ENCODE measurements at regions not wholly inside any gene's neighbourhood (a gene's known extent, or its start where the extent isn't known, plus 50 kb on each side); places are given as distances from the start of the nearest gene placed in this dataset.
A peak's percentile ranks its signal among the peaks of the same experiment; 100 is the strongest.

DNA sequence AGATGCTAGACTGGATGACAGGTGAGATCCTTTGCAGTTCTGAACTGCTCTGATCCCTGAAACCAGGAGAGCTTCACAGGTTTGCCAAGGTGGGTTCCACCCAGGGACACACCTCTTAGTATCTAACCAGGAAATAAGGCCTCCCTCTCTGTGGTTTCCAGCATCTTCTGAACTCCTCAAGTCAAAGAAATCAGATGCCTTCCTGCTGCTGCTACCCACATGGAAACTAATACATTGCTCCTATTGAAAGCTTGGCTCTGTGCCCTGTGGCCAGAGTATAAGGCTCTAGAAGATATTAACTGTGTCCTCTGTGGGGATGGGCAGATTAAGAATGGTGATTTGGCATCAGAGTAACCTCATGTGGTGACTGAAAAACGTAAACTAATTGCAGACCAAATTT lies 75.0 kb upstream of the MRPS6 start:
- Histone ChIP-seq H4K20me1 (ENCODE audit: insufficient read depth, low read length, poor library complexity, severe bottlenecking) (no peaks in the 10 kb centered on the region), H3K4me2 (ENCODE audit: low read depth, low read length, poor library complexity, severe bottlenecking) (no peak overlapping the region), H2AFZ (ENCODE audit: low read length) (no peak overlapping the region), H3K27me3 (ENCODE audit: insufficient read depth, low read length, poor library complexity, severe bottlenecking) (no peaks in the 10 kb centered on the region), H3K79me2 (ENCODE audit: insufficient read depth, low read length) (no peaks in the 10 kb centered on the region), H3K36me3 (ENCODE audit: insufficient read depth, low read length) (no peaks in the 10 kb centered on the region), H3K9ac (ENCODE audit: low read depth, low read length, poor library complexity, severe bottlenecking) (no peak overlapping the region), H3K4me3 (ENCODE audit: low read length, poor library complexity, severe bottlenecking) (no peak overlapping the region), H3K9me3 (ENCODE audit: insufficient read depth, low read depth, low read length) (peaks cover 8% of the 10 kb centered on the region), H3K9me2 (replicated peaks; ENCODE audit: low read depth, low read length) (no peaks in the 10 kb centered on the region), H3F3A (ENCODE audit: low read depth) (no peaks in the 10 kb centered on the region), H3K4me1 (ENCODE audit: insufficient read depth, low read length, poor library complexity, severe bottlenecking) (peaks cover 16% of the 10 kb centered on the region)
- TF ChIP-seq CTCF (conservative IDR thresholded peaks at IDR 0.05; ENCODE audit: low read length): no peak
- no peak for TF ChIP-seq EZH2phosphoT487 (IDR thresholded peaks at IDR 0.05; ENCODE audit: borderline replicate concordance)

- peaks cover 17% of the 10 kb centered on the region for H3K4me1 ChIP-seq (ENCODE audit: insufficient read depth, low read length, poor library complexity, severe bottlenecking)
Measured at GRCh38 chr21:33997436-33997835, 75.9 kb upstream of the MRPS6 start.

GRCh38 chr21:33994373-33994772 lies 78.8 kb upstream of the ATP5PO start:
- no peaks in the 10 kb centered on the region for H3K79me2 ChIP-seq (ENCODE audit: insufficient read depth, low read length)
- no peaks in the 10 kb centered on the region for H3K36me3 ChIP-seq (ENCODE audit: insufficient read depth, low read length)
- H3K4me3 ChIP-seq (ENCODE audit: low read length, poor library complexity, severe bottlenecking): no peak overlapping the region
- H3F3A ChIP-seq (ENCODE audit: low read depth): no peaks in the 10 kb centered on the region
- H4K20me1 ChIP-seq (ENCODE audit: insufficient read depth, low read length, poor library complexity, severe bottlenecking): no peaks in the 10 kb centered on the region
- no peaks in the 10 kb centered on the region for H3K9me2 ChIP-seq (replicated peaks; ENCODE audit: low read depth, low read length)
- H3K27me3 ChIP-seq (ENCODE audit: insufficient read depth, low read length, poor library complexity, severe bottlenecking): no peaks in the 10 kb centered on the region
- H3K4me2 ChIP-seq (ENCODE audit: low read depth, low read length, poor library complexity, severe bottlenecking): peak overlapping the region; percentile 20
- TF ChIP-seq EZH2phosphoT487 (IDR thresholded peaks at IDR 0.05; ENCODE audit: borderline replicate concordance): no peak
- TF ChIP-seq CTCF (conservative IDR thresholded peaks at IDR 0.05; ENCODE audit: low read length): no peak
- peak overlapping the region; percentile 81; the same call in 1 of the 2 replicates for H2AFZ ChIP-seq (ENCODE audit: low read length)
- peaks cover 8% of the 10 kb centered on the region for H3K9me3 ChIP-seq (ENCODE audit: insufficient read depth, low read depth, low read length)
- H3K4me1 ChIP-seq (ENCODE audit: insufficient read depth, low read length, poor library complexity, severe bottlenecking): peaks cover 17% of the 10 kb centered on the region
- H3K9ac ChIP-seq (ENCODE audit: low read depth, low read length, poor library complexity, severe bottlenecking): no peak overlapping the region

More at GRCh38 chr21:33997436-33997835, 75.9 kb upstream of the MRPS6 start:
- Histone ChIP-seq H3K36me3 (ENCODE audit: insufficient read depth, low read length) (no peaks in the 10 kb centered on the region), H3F3A (ENCODE audit: low read depth) (no peaks in the 10 kb centered on the region), H3K79me2 (ENCODE audit: insufficient read depth, low read length) (no peaks in the 10 kb centered on the region), H3K4me2 (ENCODE audit: low read depth, low read length, poor library complexity, severe bottlenecking) (no peak overlapping the region), H2AFZ (ENCODE audit: low read length) (no peak overlapping the region), H3K9me3 (ENCODE audit: insufficient read depth, low read depth, low read length) (peaks cover 8% of the 10 kb centered on the region), H3K9me2 (replicated peaks; ENCODE audit: low read depth, low read length) (no peaks in the 10 kb centered on the region), H3K4me3 (ENCODE audit: low read length, poor library complexity, severe bottlenecking) (no peak overlapping the region), H4K20me1 (ENCODE audit: insufficient read depth, low read length, poor library complexity, severe bottlenecking) (no peaks in the 10 kb centered on the region), H3K27me3 (ENCODE audit: insufficient read depth, low read length, poor library complexity, severe bottlenecking) (no peaks in the 10 kb centered on the region), H3K9ac (ENCODE audit: low read depth, low read length, poor library complexity, severe bottlenecking) (no peak overlapping the region)
- TF ChIP-seq CTCF (conservative IDR thresholded peaks at IDR 0.05; ENCODE audit: low read length) (no peak), EZH2phosphoT487 (IDR thresholded peaks at IDR 0.05; ENCODE audit: borderline replicate concordance) (no peak)

All from Loucy (cell line).